Endothelial cell of umbilical vein (primary cell): ENCODE measurements at regions not wholly inside any gene's neighbourhood (a gene's known extent, or its start where the extent isn't known, plus 50 kb on each side); places are given as distances from the start of the nearest gene placed in this dataset.

Source experiments
- BruUV-seq: library from RNA; stranded (reverse); fragments of 400-500 nt; replicated peaks from 2 replicates; lab custom pipeline; 2021; lab: Mats Ljungman, UMichigan
- CTCF ChIA-PET: fragments of 300-600, 350-600 bp; sonication (Branson Sonifier 250); formaldehyde crosslinking; loops from one replicate; lab custom pipeline; 2021; ENCODE audit warnings: antibody characterized with exemption, inconsistent platforms; lab: Charles Lee
- POLR2A ChIA-PET: fragments of 300-600, 350-600 bp; sonication (Branson Sonifier 250); formaldehyde crosslinking; loops from one replicate; lab custom pipeline; 2021; ENCODE audit warnings: antibody characterized with exemption, inconsistent platforms; lab: Charles Lee
- DNase-seq: peaks from one replicate; pipeline ENCODE4 v3.0.0-alpha.2; 2011; ENCODE audit warnings: low read depth, low spot score
- FAIRE-seq: peaks from 2 replicates; lab custom pipeline; 2011; peaks lifted over from hg19 to GRCh38; lab: Jason Lieb, UNC
- H2AFZ ChIP-seq: 2 replicates; pipeline ENCODE4 v1.6.0; 2012; ENCODE audit warnings: low read depth, low read length, control low read depth, inconsistent platforms
- H3K27ac ChIP-seq: 2 replicates; pipeline ENCODE4 v1.5.1; 2011; ENCODE audit warnings: low read depth, mild to moderate bottlenecking, control low read depth, low read length, moderate library complexity; ENCODE audit not compliant: insufficient read depth
- H3K27me3 ChIP-seq, 2 experiments: 2 replicates each; pipeline versions ENCODE4 v1.6.0 to v1.6.1; 2011; ENCODE audit warnings: low read length in 2 of 2, mixed read lengths in 1 of 2; ENCODE audit not compliant: control insufficient read depth in 2 of 2, insufficient read depth in 2 of 2
- H3K36me3 ChIP-seq, 2 experiments: 2 replicates in 1 of 2; 3 replicates in 1 of 2; pipeline ENCODE4 v1.5.1; 2011; ENCODE audit warnings: low read length in 2 of 2, mild to moderate bottlenecking in 1 of 2, moderate library complexity in 1 of 2; ENCODE audit not compliant: control insufficient read depth in 2 of 2, insufficient read depth in 2 of 2; ENCODE audit errors: extremely low read depth in 1 of 2
- H3K4me1 ChIP-seq: 3 replicates; pipeline ENCODE4 v1.5.1; 2011; ENCODE audit warnings: mild to moderate bottlenecking, low read length; ENCODE audit not compliant: control insufficient read depth, insufficient read depth; ENCODE audit errors: extremely low read depth
- H3K4me2 ChIP-seq: 2 replicates; pipeline ENCODE4 v1.6.1; 2011; ENCODE audit warnings: low read length, control low read depth, mixed read lengths; ENCODE audit not compliant: insufficient read depth
- H3K4me3 ChIP-seq, 3 experiments: fragments of 200-600 bp in 1 of 3; sonication (generic), shearing (Covaris generic) in 1 of 3; replicated peaks in 1 of 3; 2 replicates each; pipeline ENCODE4 v1.5.1; 2011 to 2016; ENCODE audit warnings: control low read depth in 3 of 3, low read length in 3 of 3, mild to moderate bottlenecking in 2 of 3, inconsistent platforms in 1 of 3, low read depth in 1 of 3, moderate library complexity in 1 of 3; ENCODE audit not compliant: insufficient read depth in 1 of 3
- H3K79me2 ChIP-seq: 2 replicates; pipeline ENCODE4 v1.6.0; 2012; ENCODE audit warnings: low read length, inconsistent platforms; ENCODE audit not compliant: control insufficient read depth, insufficient read depth
- H3K9ac ChIP-seq: replicated peaks from 2 replicates; pipeline ENCODE3; 2011; ENCODE audit warnings: low read length, control low read depth; ENCODE audit not compliant: insufficient read depth; ENCODE audit errors: extremely low read depth
- H3K9me1 ChIP-seq: replicated peaks from 3 replicates; pipeline ENCODE4 v1.6.0; 2011; ENCODE audit warnings: mild to moderate bottlenecking, low read length; ENCODE audit not compliant: control insufficient read depth, insufficient read depth; ENCODE audit errors: extremely low read depth
- H3K9me3 ChIP-seq: replicated peaks from 2 replicates; pipeline ENCODE4 v1.5.1; 2012; ENCODE audit warnings: low read length, inconsistent platforms; ENCODE audit not compliant: control insufficient read depth, insufficient read depth
- H4K20me1 ChIP-seq: replicated peaks from 2 replicates; pipeline ENCODE3; 2011; ENCODE audit warnings: mild to moderate bottlenecking, low read length; ENCODE audit not compliant: control insufficient read depth, insufficient read depth; ENCODE audit errors: extremely low read depth
- CTCF ChIP-seq, 2 donors: IDR thresholded peaks; 1 replicate in 1 of 2; 2 replicates in 1 of 2; pipeline ENCODE4 v1.5.1; 2011; ENCODE audit warnings: low read length in 2 of 2, mild to moderate bottlenecking in 2 of 2, moderate library complexity in 2 of 2, control low read depth in 1 of 2, inconsistent platforms in 1 of 2, low read depth in 1 of 2; ENCODE audit not compliant: insufficient read depth in 1 of 2; ENCODE audit errors: extremely low read depth in 1 of 2
- EZH2 ChIP-seq: IDR thresholded peaks from 2 replicates; pipeline ENCODE4 v1.6.1; 2012; ENCODE audit warnings: borderline replicate concordance, low read depth, mild to moderate bottlenecking, moderate library complexity, low read length, inconsistent platforms; ENCODE audit not compliant: severe bottlenecking
- FOS ChIP-seq: IDR thresholded peaks from 2 replicates; pipeline ENCODE4 v1.6.1; 2011; ENCODE audit warnings: mild to moderate bottlenecking, low read length, moderate library complexity, borderline replicate concordance; ENCODE audit not compliant: insufficient read depth
- GATA2 ChIP-seq: IDR thresholded peaks from 2 replicates; pipeline ENCODE4 v1.7.0; 2011; ENCODE audit warnings: low read depth, mild to moderate bottlenecking, moderate library complexity, mixed read lengths, low read length; ENCODE audit not compliant: insufficient read length, insufficient read depth
- JUN ChIP-seq: IDR thresholded peaks from 2 replicates; pipeline ENCODE4 v1.6.1; 2011; ENCODE audit warnings: borderline replicate concordance, low read depth; ENCODE audit not compliant: insufficient read length, insufficient read depth
- MYC ChIP-seq: IDR thresholded peaks from one replicate; pipeline ENCODE4 v1.6.1; 2011; ENCODE audit warnings: mild to moderate bottlenecking, low read depth, low read length
- POLR2A ChIP-seq: IDR thresholded peaks from 2 replicates; pipeline ENCODE4 v1.6.1; 2012; ENCODE audit warnings: low read depth, mild to moderate bottlenecking, control low read depth, low read length
- POLR2AphosphoS5 ChIP-seq: IDR thresholded peaks from 2 replicates; pipeline ENCODE4 v1.6.1; 2012; ENCODE audit warnings: low read depth, mild to moderate bottlenecking, control low read depth, low read length, moderate library complexity; ENCODE audit not compliant: insufficient read depth
- dilution Hi-C: fragments of 300-500 bp; cut with MboI; formaldehyde crosslinking; loops from one replicate; pipeline ENCODE4 v1.15.0; 2019; ENCODE audit warnings: low sequenced_read_pairs; ENCODE audit not compliant: extremely low pct_ligation_motif_present
- intact Hi-C: fragments of 100-400 bp; cut with micrococcal nuclease; formaldehyde crosslinking; loops from one replicate; pipeline ENCODE4 v1.10.0; 2022
- TF ChIP-seq, protein P1 (sequence below): IDR thresholded peaks from 2 replicates; pipeline ENCODE4 v1.6.1; 2011; ENCODE audit not compliant: insufficient read depth, insufficient read length

- DNase-seq (no peak), FAIRE-seq (no peak)
- H3K9ac ChIP-seq: no peak overlapping the region
- no peak overlapping the region for H3K4me2 ChIP-seq
- no peak overlapping the region for H3K27ac ChIP-seq
- CTCF ChIA-PET: no interaction called here
- no TSS peak for BruUV-seq
- no peak overlapping the region for H2AFZ ChIP-seq
- no peaks in the 10 kb centered on the region for H3K27me3 ChIP-seq
- no peaks in the 10 kb centered on the region for H3K9me3 ChIP-seq
- intact Hi-C loops: no loop called here
- no peaks in the 10 kb centered on the region for H3K36me3 ChIP-seq
- dilution Hi-C loops: no loop called here
- H3K4me3 ChIP-seq: no peak overlapping the region
- POLR2A ChIA-PET: no interaction called here
- no peaks in the 10 kb centered on the region for H3K79me2 ChIP-seq
- H3K9me1 ChIP-seq: no peaks in the 10 kb centered on the region
- H4K20me1 ChIP-seq: no peaks in the 10 kb centered on the region
- no peak for TF ChIP-seq POLR2A
- TF ChIP-seq, protein P1, sequence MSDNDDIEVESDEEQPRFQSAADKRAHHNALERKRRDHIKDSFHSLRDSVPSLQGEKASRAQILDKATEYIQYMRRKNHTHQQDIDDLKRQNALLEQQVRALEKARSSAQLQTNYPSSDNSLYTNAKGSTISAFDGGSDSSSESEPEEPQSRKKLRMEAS: no peak
- TF ChIP-seq CTCF (IDR thresholded peaks at IDR 0.05; ENCODE audit: extremely low read depth in 1 of 2, insufficient read depth in 1 of 2, low read depth in 1 of 2, low read length in 2 of 2): no peak
- no peak for TF ChIP-seq GATA2
- no peak for TF ChIP-seq POLR2AphosphoS5
- TF ChIP-seq FOS: no peak
- no peak for TF ChIP-seq MYC
- TF ChIP-seq EZH2: no peak
- TF ChIP-seq JUN: no peak
- no peaks in the 10 kb centered on the region for H3K4me1 ChIP-seq
Observed at GRCh38 chr3:139202959-139203349, 140.9 kb upstream of the MRPS22 start.
